Transverse colon (tissue), 3 donors: ENCODE measurements at regions not wholly inside any gene's neighbourhood (a gene's known extent, or its start where the extent isn't known, plus 50 kb on each side); places are given as distances from the start of the nearest gene placed in this dataset.

Source experiments
- CTCF ChIP-seq, 5 experiments: fragments of 200-600 bp in 3 of 5; fragments of 450-650 bp in 2 of 5; sonication (generic) in 3 of 5; IDR thresholded peaks; 1 replicate in 2 of 5; 2 replicates in 3 of 5; pipeline ENCODE4 v1.5.1; 2016 to 2017; ENCODE audit warnings: antibody characterized with exemption in 5 of 5, inconsistent platforms in 3 of 5, mild to moderate bottlenecking in 2 of 5, moderate library complexity in 1 of 5
- EP300 ChIP-seq: sonication (generic); formaldehyde crosslinking; IDR thresholded peaks from one replicate; pipeline ENCODE4 v1.6.1; 2017; ENCODE audit warnings: antibody characterized with exemption, low read depth

- TF ChIP-seq CTCF (IDR thresholded peaks at IDR 0.05) (no peak), EP300 (no peak)
These were observed 1281.1 kb downstream of the TBC1D22A start for GRCh38 chr22:48043581-48043980.
